Neural progenitor cell (in vitro differentiated cells): ENCODE measurements at regions not wholly inside any gene's neighbourhood (a gene's known extent, or its start where the extent isn't known, plus 50 kb on each side); places are given as distances from the start of the nearest gene placed in this dataset.
A peak's percentile ranks its signal among the peaks of the same experiment; 100 is the strongest.

Source experiments
- DNase-seq: peaks from one replicate; pipeline ENCODE4 v3.0.0-alpha.2; 2016; ENCODE audit warnings: low spot score
- H2AFZ ChIP-seq: fragments of 200-600 bp; sonication (generic); replicated peaks from 2 replicates; pipeline ENCODE4 v1.6.1; 2016; ENCODE audit warnings: antibody characterized with exemption
- H3F3A ChIP-seq: fragments of 200-600 bp; sonication (generic); 2 replicates; pipeline ENCODE4 v1.6.1; 2016; ENCODE audit warnings: antibody characterized with exemption, low read depth
- H3K27ac ChIP-seq: fragments of 200-600 bp; sonication (generic); 2 replicates; pipeline ENCODE4 v1.5.1; 2016; ENCODE audit warnings: mild to moderate bottlenecking
- H3K27me3 ChIP-seq: fragments of 200-600 bp; sonication (generic); 2 replicates; pipeline ENCODE4 v1.6.1; 2016; ENCODE audit warnings: mild to moderate bottlenecking, moderate library complexity
- H3K36me3 ChIP-seq: fragments of 200-600 bp; sonication (generic); 2 replicates; pipeline ENCODE4 v1.5.1; 2016
- H3K4me1 ChIP-seq: fragments of 200-600 bp; sonication (generic); 2 replicates; pipeline ENCODE4 v1.6.1; 2016; ENCODE audit warnings: mixed run types
- H3K4me2 ChIP-seq: fragments of 200-600 bp; sonication (generic); 2 replicates; pipeline ENCODE4 v1.6.1; 2016
- H3K4me3 ChIP-seq: fragments of 200-600 bp; sonication (generic); 2 replicates; pipeline ENCODE4 v1.5.1; 2016
- H3K79me2 ChIP-seq: fragments of 200-600 bp; sonication (generic); 2 replicates; pipeline ENCODE4 v1.6.1; 2016; ENCODE audit warnings: low read depth
- H3K9ac ChIP-seq: fragments of 200-600 bp; sonication (generic); 2 replicates; pipeline ENCODE4 v1.6.1; 2016
- H3K9me3 ChIP-seq: fragments of 200-600 bp; sonication (generic); 2 replicates; pipeline ENCODE4 v1.5.1; 2016; ENCODE audit warnings: low read depth
- H4K20me1 ChIP-seq: fragments of 200-600 bp; sonication (generic); 2 replicates; pipeline ENCODE4 v1.6.1; 2016; ENCODE audit warnings: low read depth
- H3K27ac Mint-ChIP-seq: 3 replicates; pipeline ENCODE4 v1.8.0; 2021; ENCODE audit warnings: mixed read lengths
- H3K27me3 Mint-ChIP-seq: 2 replicates; pipeline ENCODE4 v1.8.0; 2022; ENCODE audit warnings: low read depth, mild to moderate bottlenecking, inconsistent platforms, moderate library complexity, mixed read lengths; ENCODE audit not compliant: insufficient read depth
- H3K36me3 Mint-ChIP-seq: 3 replicates; pipeline ENCODE4 v1.8.0; 2021; ENCODE audit warnings: mixed read lengths
- H3K4me1 Mint-ChIP-seq: 3 replicates; pipeline ENCODE4 v1.8.0; 2021; ENCODE audit warnings: mixed read lengths
- H3K4me3 Mint-ChIP-seq: 3 replicates; pipeline ENCODE4 v1.8.0; 2021; ENCODE audit warnings: mild to moderate bottlenecking, moderate library complexity, mixed read lengths
- H3K9me3 Mint-ChIP-seq: 3 replicates; pipeline ENCODE4 v1.8.0; 2020; ENCODE audit warnings: mixed read lengths
- EZH2 ChIP-seq: fragments of 200-600 bp; sonication (generic); IDR thresholded peaks from 2 replicates; pipeline ENCODE4 v1.6.1; 2017; ENCODE audit warnings: antibody characterized with exemption, mild to moderate bottlenecking, moderate library complexity
- EZH2phosphoT487 ChIP-seq: fragments of 200-600 bp; sonication (generic); IDR thresholded peaks from 2 replicates; pipeline ENCODE4 v1.6.1; 2017; ENCODE audit warnings: antibody characterized with exemption
- TF ChIP-seq, protein P1 (sequence below): fragments of 200-600 bp; sonication (generic); IDR thresholded peaks from 2 replicates; pipeline ENCODE4 v1.5.1; 2017; ENCODE audit warnings: antibody characterized with exemption, mild to moderate bottlenecking

DNA sequence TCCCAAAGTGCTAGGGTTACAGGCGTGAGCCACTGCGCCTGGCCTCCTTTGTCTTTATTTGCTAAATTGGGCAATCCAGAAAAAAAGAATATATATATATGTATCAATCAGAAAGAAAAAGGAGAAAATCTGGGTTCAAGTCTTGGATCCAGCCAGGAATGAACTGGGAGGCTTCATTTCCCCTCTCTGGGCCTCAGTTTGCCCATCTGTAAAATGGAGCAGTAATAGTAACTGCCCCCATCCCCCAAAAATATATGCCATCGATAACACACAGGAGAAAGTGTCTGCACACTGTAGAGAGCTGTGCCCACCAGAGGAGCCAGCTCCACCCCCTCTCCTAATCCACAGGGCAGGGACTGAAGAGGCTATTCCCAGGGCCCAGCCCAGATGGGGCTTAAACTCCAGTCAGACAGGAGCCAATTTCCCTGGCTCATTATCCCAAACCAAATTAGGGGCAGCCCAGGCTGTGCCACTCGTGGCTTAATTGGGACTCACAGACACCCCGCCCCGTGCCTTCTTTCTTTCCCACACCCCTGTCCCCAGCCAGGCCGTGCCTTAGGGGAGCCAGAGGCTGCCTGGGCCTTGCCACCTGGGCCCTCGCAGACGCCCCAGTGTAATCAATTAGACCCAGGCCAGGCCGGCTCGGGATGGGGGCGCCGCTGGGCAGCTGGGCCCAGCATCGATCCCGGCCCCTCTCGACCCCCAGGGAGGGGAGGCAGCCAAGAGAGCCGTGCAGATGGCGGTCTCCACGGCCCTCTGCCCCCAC lies 171.5 kb downstream of the MN1 start:
- peaks cover 2% of the 10 kb centered on the region for H3K36me3 Mint-ChIP-seq
- no peak overlapping the region for H3K4me3 Mint-ChIP-seq
- Histone ChIP-seq H3K27me3 (no peaks in the 10 kb centered on the region), H3K79me2 (no peaks in the 10 kb centered on the region), H4K20me1 (no peaks in the 10 kb centered on the region), H3F3A (peaks cover 44% of the 10 kb centered on the region), H3K4me3 (no peak overlapping the region), H3K9ac (no peak overlapping the region), H3K27ac (peak overlapping the region; percentile 76), H3K9me3 (no peaks in the 10 kb centered on the region), H3K4me2 (peak overlapping the region; percentile 54), H3K36me3 (no peaks in the 10 kb centered on the region), H3K4me1 (peaks cover 18% of the 10 kb centered on the region), H2AFZ (peak overlapping the region; percentile 40)
- peak; percentile 52 for DNase-seq
- H3K27me3 Mint-ChIP-seq = peaks cover 28% of the 10 kb centered on the region
- peaks cover 40% of the 10 kb centered on the region for H3K4me1 Mint-ChIP-seq
- H3K9me3 Mint-ChIP-seq = peaks cover 4% of the 10 kb centered on the region
- TF ChIP-seq EZH2 (no peak), EZH2phosphoT487 (no peak)
- TF ChIP-seq, protein P1, sequence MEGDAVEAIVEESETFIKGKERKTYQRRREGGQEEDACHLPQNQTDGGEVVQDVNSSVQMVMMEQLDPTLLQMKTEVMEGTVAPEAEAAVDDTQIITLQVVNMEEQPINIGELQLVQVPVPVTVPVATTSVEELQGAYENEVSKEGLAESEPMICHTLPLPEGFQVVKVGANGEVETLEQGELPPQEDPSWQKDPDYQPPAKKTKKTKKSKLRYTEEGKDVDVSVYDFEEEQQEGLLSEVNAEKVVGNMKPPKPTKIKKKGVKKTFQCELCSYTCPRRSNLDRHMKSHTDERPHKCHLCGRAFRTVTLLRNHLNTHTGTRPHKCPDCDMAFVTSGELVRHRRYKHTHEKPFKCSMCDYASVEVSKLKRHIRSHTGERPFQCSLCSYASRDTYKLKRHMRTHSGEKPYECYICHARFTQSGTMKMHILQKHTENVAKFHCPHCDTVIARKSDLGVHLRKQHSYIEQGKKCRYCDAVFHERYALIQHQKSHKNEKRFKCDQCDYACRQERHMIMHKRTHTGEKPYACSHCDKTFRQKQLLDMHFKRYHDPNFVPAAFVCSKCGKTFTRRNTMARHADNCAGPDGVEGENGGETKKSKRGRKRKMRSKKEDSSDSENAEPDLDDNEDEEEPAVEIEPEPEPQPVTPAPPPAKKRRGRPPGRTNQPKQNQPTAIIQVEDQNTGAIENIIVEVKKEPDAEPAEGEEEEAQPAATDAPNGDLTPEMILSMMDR = no peak
- peak overlapping the region; percentile 58 for H3K27ac Mint-ChIP-seq

- Histone ChIP-seq H3K27ac (peak overlapping the region; percentile 76), H3K4me3 (no peak overlapping the region), H4K20me1 (no peaks in the 10 kb centered on the region), H3K4me1 (peaks cover 18% of the 10 kb centered on the region), H3K79me2 (no peaks in the 10 kb centered on the region), H2AFZ (peak overlapping the region; percentile 40), H3F3A (peaks cover 47% of the 10 kb centered on the region), H3K36me3 (no peaks in the 10 kb centered on the region), H3K9ac (no peak overlapping the region), H3K27me3 (no peaks in the 10 kb centered on the region), H3K9me3 (no peaks in the 10 kb centered on the region), H3K4me2 (peak overlapping the region; percentile 54)
- no peak overlapping the region for H3K27ac Mint-ChIP-seq
- no peak for TF ChIP-seq EZH2phosphoT487
- TF ChIP-seq, protein P1 = peak; percentile 8
- TF ChIP-seq EZH2 = no peak
- peaks cover 38% of the 10 kb centered on the region for H3K4me1 Mint-ChIP-seq
- H3K27me3 Mint-ChIP-seq = peaks cover 28% of the 10 kb centered on the region
- peak; percentile 73 for DNase-seq
- H3K36me3 Mint-ChIP-seq = peaks cover 2% of the 10 kb centered on the region
- peaks cover 4% of the 10 kb centered on the region for H3K9me3 Mint-ChIP-seq
- no peak overlapping the region for H3K4me3 Mint-ChIP-seq
Measured at GRCh38 chr22:27630754-27631153, 170.8 kb downstream of the MN1 start.

GRCh38 chr22:27631641-27632040 lies 169.9 kb downstream of the MN1 start:
- Histone ChIP-seq H3K79me2 (no peaks in the 10 kb centered on the region), H2AFZ (no peak overlapping the region), H3K27me3 (no peaks in the 10 kb centered on the region), H3K9me3 (no peaks in the 10 kb centered on the region), H3K9ac (no peak overlapping the region), H3K4me1 (peaks cover 26% of the 10 kb centered on the region), H3K4me3 (no peak overlapping the region), H4K20me1 (no peaks in the 10 kb centered on the region), H3K36me3 (no peaks in the 10 kb centered on the region), H3K27ac (no peak overlapping the region), H3F3A (peaks cover 48% of the 10 kb centered on the region), H3K4me2 (peak overlapping the region; percentile 54)
- peaks cover 4% of the 10 kb centered on the region for H3K9me3 Mint-ChIP-seq
- H3K27me3 Mint-ChIP-seq = peaks cover 33% of the 10 kb centered on the region
- H3K4me1 Mint-ChIP-seq = peaks cover 39% of the 10 kb centered on the region
- H3K27ac Mint-ChIP-seq = peak overlapping the region; percentile 29
- peak overlapping the region; percentile 0 for H3K4me3 Mint-ChIP-seq
- H3K36me3 Mint-ChIP-seq = peaks cover 2% of the 10 kb centered on the region
- no peak for DNase-seq
- TF ChIP-seq EZH2 (no peak), EZH2phosphoT487 (no peak)
- TF ChIP-seq, protein P1 = no peak
